ENCODE measurements at regions not wholly inside any gene's neighbourhood (a gene's known extent, or its start where the extent isn't known, plus 50 kb on each side); places are given as distances from the start of the nearest gene placed in this dataset.

GRCh38 chr21:19850157-19850556 lies 1148.1 kb upstream of the NCAM2 start:
- DNase-seq (ENCODE audit: low spot score) = no peak

GRCh38 chr21:19853061-19853460 lies 1145.1 kb upstream of the NCAM2 start:
- no peak for DNase-seq (ENCODE audit: low spot score)

GRCh38 chr21:19853709-19854575 lies 1144.3 kb upstream of the NCAM2 start:
- DNase-seq (ENCODE audit: low spot score) = no peak

- no peak for DNase-seq (ENCODE audit: low spot score)
Measured at GRCh38 chr21:19855522-19855921, 1142.7 kb upstream of the NCAM2 start.

DNA sequence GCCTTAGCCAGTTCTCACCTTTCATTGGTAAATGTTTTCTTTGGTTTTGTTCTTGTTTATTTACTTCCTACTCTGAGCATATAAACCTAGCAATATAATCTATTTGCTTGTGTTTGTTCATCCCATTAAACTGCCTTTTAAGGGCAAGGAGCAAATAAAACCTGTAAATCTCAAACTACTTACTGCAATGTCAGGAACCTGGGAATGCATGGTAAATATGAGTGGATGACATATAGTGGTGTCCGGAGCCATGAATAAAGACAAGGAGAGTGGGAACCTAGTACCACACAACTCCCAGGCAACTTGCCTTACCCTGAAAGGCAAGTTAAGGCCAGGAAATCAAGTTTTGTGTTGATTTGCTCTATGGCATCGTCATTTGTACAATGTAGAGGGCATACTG lies 1133.7 kb upstream of the NCAM2 start:
- no peak for DNase-seq (ENCODE audit: low spot score)

DNA sequence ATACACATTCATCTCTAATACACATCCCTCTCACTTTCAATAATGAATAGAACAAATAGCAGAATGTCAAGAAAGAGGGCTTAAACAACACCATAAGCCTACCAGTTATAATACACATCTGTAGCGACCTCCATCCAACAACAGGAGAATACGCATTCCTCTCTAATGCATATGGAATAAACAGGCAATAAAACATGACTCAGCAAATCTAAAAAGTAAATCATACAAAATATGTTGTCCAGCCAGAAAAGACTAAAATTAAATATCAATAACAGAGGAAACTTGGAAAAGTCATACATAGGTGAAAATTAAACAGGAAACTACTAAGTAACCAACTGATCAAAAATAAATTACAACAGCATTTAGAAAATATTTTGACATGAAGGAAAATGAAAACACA lies 1127.5 kb upstream of the NCAM2 start:
- DNase-seq (ENCODE audit: low spot score) = no peak

- DNase-seq (ENCODE audit: low spot score) = no peak
Measured at GRCh38 chr21:19874521-19874920, 1123.7 kb upstream of the NCAM2 start.

GRCh38 chr21:19878133-19878532 lies 1120.1 kb upstream of the NCAM2 start:
- no peak for DNase-seq (ENCODE audit: low spot score)

GRCh38 chr21:19899645-19900044 lies 1098.6 kb upstream of the NCAM2 start:
- DNase-seq (ENCODE audit: low spot score) = no peak

GRCh38 chr21:19900149-19900548 lies 1098.1 kb upstream of the NCAM2 start:
- DNase-seq (ENCODE audit: low spot score) = no peak

DNA sequence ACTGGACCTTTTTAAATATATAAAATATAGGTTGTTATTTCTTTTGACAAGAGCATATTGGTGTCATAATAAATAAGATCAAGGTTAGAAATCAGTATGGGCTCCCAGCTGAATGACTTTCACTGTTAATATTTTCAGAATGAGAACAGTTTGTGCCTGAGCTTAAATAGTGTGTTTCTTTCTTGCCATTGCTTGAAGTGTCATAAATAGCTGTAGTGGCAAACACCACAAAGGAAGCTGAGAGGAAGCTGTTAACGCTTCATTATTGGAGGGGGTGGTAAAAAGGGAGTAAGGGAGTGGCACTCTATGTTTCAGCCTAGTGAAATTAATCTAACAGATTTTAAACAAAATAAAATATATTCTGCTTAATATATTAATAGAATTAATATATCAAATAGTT lies 1089.8 kb upstream of the NCAM2 start:
- no peak for DNase-seq (ENCODE audit: low spot score)

GRCh38 chr21:19914028-19914427 lies 1084.2 kb upstream of the NCAM2 start:
- DNase-seq (ENCODE audit: low spot score) = no peak

GRCh38 chr21:19921211-19921610 lies 1077.0 kb upstream of the NCAM2 start:
- no peak for DNase-seq (ENCODE audit: low spot score)

GRCh38 chr21:19922122-19922521 lies 1076.1 kb upstream of the NCAM2 start:
- no peak for DNase-seq (ENCODE audit: low spot score)

- no peak for DNase-seq (ENCODE audit: low spot score)
Measured at GRCh38 chr21:19935467-19935866, 1062.7 kb upstream of the NCAM2 start.

DNA sequence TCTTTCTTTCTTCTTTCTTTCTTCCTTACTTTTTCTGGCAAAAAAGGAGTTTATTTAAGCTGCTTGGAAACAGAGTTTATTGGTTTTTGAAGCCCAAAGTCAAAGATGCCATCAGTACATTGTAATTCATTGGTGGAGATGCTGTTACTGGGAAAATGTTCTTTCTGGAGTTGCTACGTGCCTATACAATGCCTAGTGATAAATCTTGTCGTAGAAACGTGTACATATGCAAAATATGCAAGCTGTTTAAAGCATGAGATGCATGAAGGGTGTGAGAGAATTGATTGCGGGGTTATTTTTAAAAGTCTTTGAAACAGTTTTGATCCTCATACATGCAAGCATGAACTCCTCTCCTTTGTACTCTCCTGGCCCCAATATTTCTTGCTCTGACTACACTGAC lies 1060.6 kb upstream of the NCAM2 start:
- no peak for DNase-seq (ENCODE audit: low spot score)

GRCh38 chr21:19941626-19942025 lies 1056.6 kb upstream of the NCAM2 start:
- DNase-seq (ENCODE audit: low spot score) = no peak

DNA sequence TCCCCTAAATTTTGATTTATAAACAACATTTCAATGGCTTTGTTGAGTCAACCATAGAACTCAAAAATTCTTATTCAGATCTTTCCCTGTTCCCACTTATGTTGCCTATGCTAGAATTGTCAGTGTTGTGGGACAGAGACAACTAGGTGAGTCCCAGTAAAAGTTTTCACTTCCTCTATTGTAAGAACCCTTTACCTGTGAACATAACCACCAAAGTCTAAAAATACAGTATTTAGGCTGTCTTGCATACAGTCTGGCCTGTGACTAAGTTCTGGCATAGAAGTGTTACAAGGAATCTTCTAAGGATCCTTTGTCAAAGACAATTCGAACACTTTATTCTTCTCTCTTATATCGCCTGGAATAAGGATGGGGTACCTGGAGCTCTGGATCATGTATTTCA lies 1047.9 kb upstream of the NCAM2 start:
- no peak for DNase-seq (ENCODE audit: low spot score)

- DNase-seq (ENCODE audit: low spot score) = no peak
Measured at GRCh38 chr21:19969156-19969555, 1029.1 kb upstream of the NCAM2 start.

GRCh38 chr21:19981938-19982337 lies 1016.3 kb upstream of the NCAM2 start:
- DNase-seq (ENCODE audit: low spot score) = no peak

GRCh38 chr21:19986396-19986795 lies 1011.8 kb upstream of the NCAM2 start:
- no peak for DNase-seq (ENCODE audit: low spot score)

- DNase-seq (ENCODE audit: low spot score) = no peak
Measured at GRCh38 chr21:19987671-19988070, 1010.5 kb upstream of the NCAM2 start.

DNA sequence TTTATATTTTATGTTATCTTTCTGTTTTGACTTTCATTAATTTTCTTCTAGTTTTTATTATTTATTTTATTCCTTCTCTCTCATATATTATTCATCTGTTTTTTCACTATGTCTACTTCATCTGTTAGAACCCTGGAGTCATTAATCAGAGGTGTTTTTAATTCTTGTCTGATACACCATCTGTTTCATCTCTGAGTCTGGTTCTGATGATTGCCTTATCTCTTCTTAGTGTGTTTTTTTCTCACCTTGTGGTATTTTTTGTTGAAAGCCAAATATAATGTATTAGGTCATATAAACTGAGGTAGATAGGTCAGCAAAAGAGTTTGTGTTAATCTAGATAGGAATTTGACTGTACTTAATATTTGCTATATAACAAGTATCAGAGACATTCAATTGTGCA lies 1005.7 kb upstream of the NCAM2 start:
- DNase-seq (ENCODE audit: low spot score) = no peak

DNA sequence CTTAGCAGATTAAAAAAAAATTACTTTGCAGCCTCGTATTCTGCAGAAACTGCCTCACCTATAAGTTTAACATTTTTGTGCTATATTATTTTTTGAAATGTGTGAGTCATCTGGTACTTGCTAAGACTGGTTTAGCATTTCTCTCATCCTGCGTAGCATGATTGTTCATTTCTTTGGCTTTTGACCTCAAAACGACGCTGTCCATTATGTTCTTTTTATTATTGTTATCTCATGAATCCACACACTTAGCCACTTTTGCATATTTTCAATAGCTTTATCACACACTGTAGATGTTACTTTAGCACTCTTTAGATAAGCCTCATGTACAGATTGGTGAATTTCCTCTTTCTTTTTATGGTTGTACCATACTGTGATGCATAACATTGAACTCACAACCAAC lies 1004.9 kb upstream of the NCAM2 start:
- no peak for DNase-seq (ENCODE audit: low spot score)
